GM19468 (cell line): ENCODE measurements at regions not wholly inside any gene's neighbourhood (a gene's known extent, or its start where the extent isn't known, plus 50 kb on each side); places are given as distances from the start of the nearest gene placed in this dataset.
"Not testable (repeated sequence)": the region's sequence is repeated elsewhere in the genome, so short reads cannot be mapped to it uniquely, and the experiment has no call there.

Experiments
- ATAC-seq: cut with Tn5 transposase; IDR thresholded peaks from one replicate; pipeline ENCODE4 v1.9.1; 2021; ENCODE audit warnings: mild to moderate bottlenecking, moderate library complexity, moderate number of reproducible peaks; ENCODE audit not compliant: unreplicated experiment; ENCODE audit errors: extremely low read depth

- no peak for ATAC-seq
Observed at GRCh38 chr21:18782721-18783120, 379.1 kb upstream of the TMPRSS15 start.

- ATAC-seq: no peak
Observed at GRCh38 chr21:18801468-18801867, 397.9 kb upstream of the TMPRSS15 start.

GRCh38 chr21:18803624-18804023, 400.0 kb upstream of the TMPRSS15 start:
- ATAC-seq: no peak

- no peak for ATAC-seq
Observed at GRCh38 chr21:18810136-18810535, 406.6 kb upstream of the TMPRSS15 start.

GRCh38 chr21:18812308-18812707, 408.7 kb upstream of the TMPRSS15 start:
- ATAC-seq: no peak

DNA sequence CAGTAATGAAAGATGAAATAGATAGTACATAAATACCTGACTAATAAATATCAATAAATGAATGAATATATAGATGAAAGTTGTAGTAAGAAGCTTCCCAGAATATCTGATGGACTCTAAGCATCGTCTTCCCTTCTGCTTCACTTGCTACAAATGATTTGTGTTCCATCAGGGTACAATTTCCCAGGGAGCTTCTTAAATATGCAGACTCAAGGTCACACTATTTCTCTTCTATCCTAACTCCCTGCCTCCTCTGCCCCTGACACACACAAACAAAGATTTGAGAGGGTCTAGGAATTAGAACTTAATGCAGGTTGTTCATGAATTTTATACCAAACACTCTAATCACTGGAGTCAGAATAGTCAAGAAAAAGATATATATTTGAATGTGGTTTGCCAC, 415.9 kb upstream of the TMPRSS15 start:
- no peak for ATAC-seq

- no peak for ATAC-seq
Observed at GRCh38 chr21:18826562-18826961, 423.0 kb upstream of the TMPRSS15 start.

GRCh38 chr21:18831942-18832676, 428.5 kb upstream of the TMPRSS15 start:
- no peak for ATAC-seq

DNA sequence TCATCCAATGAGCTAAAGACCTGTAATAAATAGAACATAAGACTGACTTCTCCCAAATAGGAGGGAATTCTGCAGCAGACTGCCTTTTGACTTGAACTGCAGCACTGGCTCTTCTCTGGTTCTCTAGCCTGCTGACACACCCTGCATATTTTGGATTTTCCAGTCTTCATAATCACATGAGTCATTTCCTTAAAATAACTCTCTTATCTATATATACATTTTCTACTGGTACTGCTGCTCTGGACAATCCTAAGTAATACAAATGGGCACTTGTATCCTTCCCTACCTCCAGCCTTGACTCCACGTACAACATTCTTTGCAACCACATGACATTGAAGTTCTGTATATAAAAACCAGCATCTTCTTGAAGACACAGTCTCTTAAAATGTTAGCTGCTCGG, 429.4 kb upstream of the TMPRSS15 start:
- no peak for ATAC-seq

GRCh38 chr21:18834121-18834520, 430.5 kb upstream of the TMPRSS15 start:
- not testable (repeated sequence) for ATAC-seq

- no peak for ATAC-seq
Observed at GRCh38 chr21:18840239-18840638, 436.7 kb upstream of the TMPRSS15 start.

GRCh38 chr21:18857606-18858005, 454.0 kb upstream of the TMPRSS15 start:
- not testable (repeated sequence) for ATAC-seq

- no peak for ATAC-seq
Observed at GRCh38 chr21:18869104-18869503, 465.5 kb upstream of the TMPRSS15 start.

- ATAC-seq: no peak
Observed at GRCh38 chr21:18877917-18878316, 474.3 kb upstream of the TMPRSS15 start.

DNA sequence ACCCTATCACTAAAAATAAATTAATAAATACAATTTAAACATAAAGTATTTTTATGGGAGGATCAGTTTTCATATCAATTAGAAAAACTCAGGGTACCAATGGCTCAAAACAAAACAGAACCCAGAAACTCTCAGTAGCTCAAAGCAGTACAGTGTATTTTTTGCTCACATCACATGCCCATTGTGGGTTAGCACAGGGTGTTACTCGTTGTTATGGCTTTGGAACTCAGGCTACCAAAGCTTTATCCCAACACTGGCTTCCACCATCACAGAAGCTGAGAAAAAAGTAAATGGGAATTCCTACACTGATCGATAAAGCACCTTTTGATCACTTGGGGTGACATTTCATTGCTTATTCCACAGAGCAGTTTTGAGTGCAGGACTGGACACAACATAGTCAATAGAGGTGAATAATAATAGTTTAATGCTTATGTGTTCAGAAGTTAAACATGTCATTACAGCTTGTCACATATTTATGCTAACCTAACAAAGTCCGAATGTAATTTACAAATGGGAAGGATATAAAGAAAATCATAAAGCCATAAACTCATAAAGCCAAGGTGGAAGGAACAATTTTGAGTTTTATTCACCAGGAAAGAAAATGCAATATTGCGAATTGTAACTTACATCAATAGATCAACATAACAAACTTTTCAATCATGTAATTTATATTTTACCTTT, 484.5 kb upstream of the TMPRSS15 start:
- no peak for ATAC-seq

DNA sequence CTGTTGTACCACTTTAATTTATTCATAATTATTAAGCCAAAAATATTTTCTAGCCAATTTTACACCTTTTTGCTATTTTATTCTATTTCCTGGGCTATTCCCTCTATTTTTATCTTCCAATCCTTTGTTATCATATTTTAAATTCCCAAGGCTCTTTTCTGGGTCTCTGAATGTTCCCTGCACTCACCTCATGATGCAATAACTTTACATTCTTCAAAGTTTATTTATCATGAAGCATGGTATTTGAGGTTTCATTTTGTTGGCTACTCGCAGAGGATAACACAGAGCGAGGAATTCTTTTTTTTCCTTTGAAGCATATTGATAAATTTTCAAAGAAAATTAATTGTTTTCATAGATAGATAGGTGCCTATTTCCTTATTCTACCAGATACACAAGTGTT, 489.8 kb upstream of the TMPRSS15 start:
- no peak for ATAC-seq

DNA sequence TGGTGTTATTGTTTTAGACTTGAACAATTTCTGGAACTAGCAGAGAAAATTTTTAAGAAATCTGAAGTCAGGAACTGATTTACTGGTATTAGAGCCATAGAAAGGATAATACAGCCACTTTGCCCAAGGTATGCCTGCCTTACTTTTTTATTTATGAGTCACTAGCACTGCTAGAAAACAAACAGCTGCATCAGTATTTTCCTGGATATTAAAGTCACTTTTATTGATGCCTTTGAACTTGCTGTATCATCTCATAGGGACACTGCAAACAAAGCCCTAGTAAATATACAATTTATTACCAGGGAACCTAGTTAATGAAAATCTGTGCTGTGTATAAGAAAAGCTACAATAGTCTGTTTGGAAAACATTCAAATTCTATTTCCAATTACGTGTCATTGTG, 490.8 kb upstream of the TMPRSS15 start:
- ATAC-seq: no peak

DNA sequence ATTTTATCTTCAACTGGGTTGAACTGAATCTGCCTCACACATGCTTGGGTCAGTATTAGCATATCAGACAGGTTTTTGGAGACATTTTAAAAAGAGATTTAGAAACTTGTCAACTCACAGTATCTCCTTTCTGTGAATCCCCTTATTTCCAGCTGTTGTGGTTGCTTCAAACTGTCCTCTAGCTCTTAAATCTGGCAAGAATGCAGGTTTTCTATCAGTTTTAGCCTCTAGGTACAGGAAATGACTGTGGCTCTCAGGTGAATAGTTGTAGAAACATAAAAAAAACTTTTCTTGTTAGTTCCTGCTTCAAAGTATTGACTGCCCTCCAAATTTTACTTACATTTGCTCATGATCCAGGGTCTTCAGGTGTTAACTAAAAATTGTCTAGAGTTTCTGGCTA, 495.7 kb upstream of the TMPRSS15 start:
- no peak for ATAC-seq

- no peak for ATAC-seq
Observed at GRCh38 chr21:18902660-18903059, 499.1 kb upstream of the TMPRSS15 start.

- ATAC-seq: no peak
Observed at GRCh38 chr21:18907076-18907475, 503.5 kb upstream of the TMPRSS15 start.

- ATAC-seq: no peak
Observed at GRCh38 chr21:18908641-18909040, 505.1 kb upstream of the TMPRSS15 start.

DNA sequence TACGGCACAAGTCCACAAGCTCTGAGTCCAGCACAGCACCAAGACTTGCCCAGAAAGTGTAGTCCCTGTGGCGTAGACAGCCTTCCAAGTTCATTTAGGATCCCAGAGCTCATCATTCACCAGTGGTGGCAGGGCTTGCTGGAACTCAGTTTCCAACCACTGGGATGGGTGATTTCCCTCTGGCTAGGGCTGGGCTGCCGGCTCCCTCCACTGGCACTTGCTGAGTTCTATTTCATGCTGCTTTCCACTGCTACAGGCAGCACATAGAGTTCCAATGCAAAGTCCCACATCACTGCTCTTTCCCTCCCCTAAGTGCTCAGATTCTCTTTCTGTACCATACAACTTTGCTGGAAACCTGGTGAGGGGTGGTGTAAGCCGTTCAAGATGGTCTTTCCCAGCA, 510.3 kb upstream of the TMPRSS15 start:
- ATAC-seq: no peak
